GM12878 (cell line): ENCODE measurements at regions not wholly inside any gene's neighbourhood (a gene's known extent, or its start where the extent isn't known, plus 50 kb on each side); places are given as distances from the start of the nearest gene placed in this dataset.

Experiments
- ATAC-seq: fragments of 200-7000 bp; cut with Tn5 transposase; 3 replicates; pipeline ENCODE4 v1.9.1; 2020; ENCODE audit warnings: mild to moderate bottlenecking, moderate library complexity
- BruUV-seq: library from RNA; stranded (reverse); fragments of 400-500 nt; replicated peaks from 2 replicates; lab custom pipeline; 2021; lab: Mats Ljungman, UMichigan
- CTCF ChIA-PET: fragments of 300-600 bp; sonication (Branson Sonifier 250); formaldehyde crosslinking; extraction: SDS; loops from one replicate; lab custom pipeline; 2021; ENCODE audit warnings: inconsistent platforms; lab: Yijun Ruan, JAX
- POLR2A ChIA-PET: fragments of 350-600 bp; formaldehyde crosslinking; extraction: SDS; loops from one replicate; lab custom pipeline; 2021; ENCODE audit warnings: inconsistent platforms; lab: Charles Lee
- RAD21 ChIA-PET: fragments of 300-600 bp; sonication (Branson Sonifier 250); formaldehyde crosslinking; loops from one replicate; lab custom pipeline; 2023; ENCODE audit warnings: antibody characterized with exemption; ENCODE audit not compliant: unreplicated experiment; lab: Charles Lee
- SMC1A ChIA-PET: fragments of 300-600 bp; sonication (Branson Sonifier 250); formaldehyde crosslinking; loops from one replicate; lab custom pipeline; 2023; ENCODE audit not compliant: unreplicated experiment, uncharacterized antibody; lab: Charles Lee
- DNase-seq: peaks from one replicate; pipeline ENCODE4 v3.0.0-alpha.2; 2011; ENCODE audit warnings: low read depth, low spot score
- FAIRE-seq: peaks from 3 replicates; lab custom pipeline; 2011; peaks lifted over from hg19 to GRCh38; lab: Jason Lieb, UNC
- H2AFZ ChIP-seq: 2 replicates; pipeline ENCODE4 v1.6.0; 2011; ENCODE audit warnings: low read depth, low read length, control low read depth; ENCODE audit not compliant: control insufficient read depth
- H3K27ac ChIP-seq: 2 replicates; pipeline ENCODE4 v1.5.1; 2011; ENCODE audit warnings: control low read depth; ENCODE audit not compliant: control insufficient read depth, insufficient read depth
- H3K27me3 ChIP-seq, 2 experiments: replicated peaks in 1 of 2; 2 replicates each; pipeline versions ENCODE4 v1.6.0 to v1.6.1; 2011; ENCODE audit warnings: low read length in 1 of 2; ENCODE audit not compliant: control insufficient read depth in 2 of 2, insufficient read depth in 2 of 2
- H3K36me3 ChIP-seq, 2 experiments: 2 replicates each; pipeline ENCODE4 v1.5.1; 2011; ENCODE audit warnings: low read length in 1 of 2; ENCODE audit not compliant: control insufficient read depth in 2 of 2, insufficient read depth in 2 of 2
- H3K4me1 ChIP-seq: 2 replicates; pipeline ENCODE4 v1.6.1; 2011; ENCODE audit warnings: mild to moderate bottlenecking, low read length, moderate library complexity, mixed read lengths; ENCODE audit not compliant: control insufficient read depth, insufficient read depth
- H3K4me2 ChIP-seq: 2 replicates; pipeline ENCODE4 v1.6.0; 2011; ENCODE audit warnings: control low read depth; ENCODE audit not compliant: control insufficient read depth, insufficient read depth
- H3K4me3 ChIP-seq: fragments of 200-600 bp; sonication (generic); 2 replicates; pipeline ENCODE4 v1.5.1; 2016
- H3K79me2 ChIP-seq: 2 replicates; pipeline ENCODE4 v1.6.0; 2011; ENCODE audit warnings: low read length; ENCODE audit not compliant: control insufficient read depth, insufficient read depth
- H3K9ac ChIP-seq: 2 replicates; pipeline ENCODE4 v1.8.0; 2011; ENCODE audit warnings: low read length, control low read depth, mixed read lengths; ENCODE audit not compliant: control insufficient read depth, insufficient read depth
- H3K9me3 ChIP-seq: replicated peaks from 3 replicates; pipeline ENCODE4 v1.5.1; 2011; ENCODE audit warnings: mild to moderate bottlenecking, low read length; ENCODE audit not compliant: control insufficient read depth, insufficient read depth
- H4K20me1 ChIP-seq: 2 replicates; pipeline ENCODE4 v1.6.0; 2011; ENCODE audit not compliant: control insufficient read depth, insufficient read depth
- ATF7 ChIP-seq: fragments of 450-650 bp; IDR thresholded peaks from 2 replicates; pipeline ENCODE4 v1.6.1; 2016; ENCODE audit warnings: low read depth, mild to moderate bottlenecking
- CREM ChIP-seq: IDR thresholded peaks from 2 replicates; pipeline ENCODE4 v1.6.1; 2014; ENCODE audit warnings: antibody characterized with exemption, low read depth
- CTCF ChIP-seq, 3 experiments: IDR thresholded peaks in 2 of 3; conservative IDR thresholded peaks in 1 of 3; 2 replicates each; pipeline ENCODE4 v1.5.1; 2011; ENCODE audit warnings: low read depth in 3 of 3, low read length in 3 of 3, mild to moderate bottlenecking in 3 of 3, control low read depth in 2 of 3, moderate library complexity in 2 of 3, inconsistent platforms in 1 of 3, mixed read lengths in 1 of 3; ENCODE audit not compliant: control insufficient read depth in 2 of 3, insufficient read depth in 1 of 3; ENCODE audit errors: extremely low read depth in 1 of 3
- HDAC6 ChIP-seq: fragments of 200-600 bp; sonication (generic); IDR thresholded peaks from one replicate; pipeline ENCODE4 v1.8.0; 2017; ENCODE audit warnings: antibody characterized with exemption; ENCODE audit not compliant: unreplicated experiment
- RB1 ChIP-seq: fragments of 450-650 bp; formaldehyde crosslinking; IDR thresholded peaks from 2 replicates; pipeline ENCODE4 v1.6.1; 2017; ENCODE audit warnings: mild to moderate bottlenecking, borderline replicate concordance
- RCOR1 ChIP-seq: conservative IDR thresholded peaks from 2 replicates; pipeline ENCODE4 v1.6.1; 2012; ENCODE audit warnings: low read depth, low read length, improper control_type of control experiment
- SKIL ChIP-seq: fragments of 450-650 bp; IDR thresholded peaks from 2 replicates; pipeline ENCODE4 v1.6.1; 2017; ENCODE audit warnings: mild to moderate bottlenecking, low read depth, inconsistent platforms; ENCODE audit not compliant: poor library complexity, severe bottlenecking
- TAF1 ChIP-seq: IDR thresholded peaks from 2 replicates; pipeline ENCODE4 v1.6.1; 2011; ENCODE audit warnings: mild to moderate bottlenecking, low read depth, low read length, borderline replicate concordance
- ZBTB33 ChIP-seq: fragments of 450-650 bp; IDR thresholded peaks from 2 replicates; pipeline ENCODE4 v1.6.1; 2017; ENCODE audit warnings: mild to moderate bottlenecking
- ZNF24 ChIP-seq: fragments of 450-650 bp; IDR thresholded peaks from 2 replicates; pipeline ENCODE4 v1.6.1; 2017; ENCODE audit warnings: antibody characterized with exemption, mild to moderate bottlenecking
- WGBS: methylation state at CpG from one replicate; pipeline ENCODE4 v1.1.6; 2016; ENCODE audit warnings: low lambda C conversion rate; ENCODE audit not compliant: insufficient replicate concordance, insufficient coverage; ENCODE audit errors: missing lambda C conversion rate; 5-methylcytosine and 5-hydroxymethylcytosine counted together
- in situ Hi-C: fragments of 300-500 bp; cut with MboI; formaldehyde crosslinking; loops from 9 replicates; pipeline ENCODE4 v1.14.3; 2018; ENCODE audit warnings: mixed read lengths
- intact Hi-C: fragments of 100-400 bp; cut with micrococcal nuclease; formaldehyde crosslinking; loops from one replicate; pipeline ENCODE4 v1.14.2; 2022; ENCODE audit not compliant: unreplicated experiment

- H3K27ac ChIP-seq, result no peak overlapping the region
- ChIA-PET RAD21 (interaction anchor here (0.8 kb wide), 1 partner anchor 19 kb away, joined by 3 read pairs; no protein-coding TSS in a partner anchor), CTCF (interaction anchor here (1.3 to 2.1 kb wide), 3 partner anchors 8 to 23 kb away, joined by 3 to 6 read pairs (median 3); no protein-coding TSS in a partner anchor), SMC1A (interaction anchor here (0.8 to 8.6 kb wide), 7 partner anchors 8 to 19 kb away, joined by 3 to 63 read pairs (median 5); no protein-coding TSS in a partner anchor), POLR2A (interaction anchor here (0.6 to 2.2 kb wide), 4 partner anchors 8 to 65 kb away, joined by 3 to 7 read pairs (median 4); no protein-coding TSS in a partner anchor)
- no peak overlapping the region for H2AFZ ChIP-seq
- no peak overlapping the region for H3K4me3 ChIP-seq
- in situ Hi-C loops (no loop called here), intact Hi-C loops (no loop called here)
- no peaks in the 10 kb centered on the region; a peak in 1 of 4 replicates for H3K27me3 ChIP-seq
- H3K4me1 ChIP-seq, result no peaks in the 10 kb centered on the region
- no peaks in the 10 kb centered on the region for H3K9me3 ChIP-seq
- H3K4me2 ChIP-seq, result no peak overlapping the region
- H3K36me3 ChIP-seq, result no peaks in the 10 kb centered on the region
- no peak overlapping the region for H3K9ac ChIP-seq
- H3K79me2 ChIP-seq, result no peaks in the 10 kb centered on the region
- H4K20me1 ChIP-seq, result no peaks in the 10 kb centered on the region
- ATAC-seq (no peak), FAIRE-seq (no peak), DNase-seq (no peak)
- 11% methylated on average over 9 of the region's 11 CpGs for WGBS
- BruUV-seq, result no TSS peak
- TF ChIP-seq SKIL, result no peak
Observed at GRCh38 chr1:90494748-90495282, 222.3 kb downstream of the BARHL2 start.

GRCh38 chr1:90488451-90488850 lies 228.7 kb downstream of the BARHL2 start:
- H3K4me1 ChIP-seq, result no peaks in the 10 kb centered on the region
- H3K36me3 ChIP-seq, result no peaks in the 10 kb centered on the region
- FAIRE-seq, result no peak
- H3K4me2 ChIP-seq, result no peak overlapping the region
- 24% methylated on average over 5 of the region's 5 CpGs for WGBS
- ChIA-PET CTCF (interaction anchor here (0.8 to 5.4 kb wide), 6 partner anchors 12 to 91 kb away, joined by 3 to 68 read pairs (median 5); no protein-coding TSS in a partner anchor), POLR2A (interaction anchor here (1.3 to 3.6 kb wide), 5 partner anchors 12 to 42 kb away, joined by 4 to 36 read pairs (median 13); no protein-coding TSS in a partner anchor), SMC1A (interaction anchor here (1.0 to 5.1 kb wide), 6 partner anchors 11 to 45 kb away, joined by 3 to 79 read pairs (median 37); no protein-coding TSS in a partner anchor), RAD21 (interaction anchor here (1.6 to 5.3 kb wide), 5 partner anchors 13 to 70 kb away, joined by 3 to 110 read pairs (median 23); no protein-coding TSS in a partner anchor)
- intact Hi-C loops (no loop called here), in situ Hi-C loops (no loop called here)
- H3K79me2 ChIP-seq, result no peaks in the 10 kb centered on the region
- no peak overlapping the region for H2AFZ ChIP-seq
- H3K4me3 ChIP-seq, result no peak overlapping the region
- no peak overlapping the region for H3K27ac ChIP-seq
- no peak for DNase-seq
- H3K27me3 ChIP-seq, result no peaks in the 10 kb centered on the region
- H3K9me3 ChIP-seq, result no peaks in the 10 kb centered on the region
- ATAC-seq, result no peak
- H3K9ac ChIP-seq, result no peak overlapping the region
- no peaks in the 10 kb centered on the region for H4K20me1 ChIP-seq
- BruUV-seq, result no TSS peak
- TF ChIP-seq HDAC6 (no peak), TAF1 (no peak), ZBTB33 (no peak), RB1 (no peak), ATF7 (no peak), CREM (no peak), CTCF (IDR thresholded peaks at IDR 0.05 in 2 of 3, conservative IDR thresholded peaks at IDR 0.05 in 1 of 3; ENCODE audit: control insufficient read depth in 2 of 3, extremely low read depth in 1 of 3, insufficient read depth in 1 of 3, low read depth in 3 of 3, low read length in 3 of 3) (no peak), RCOR1 (no peak), ZNF24 (no peak)
